CD4-positive, alpha-beta memory T cell (primary cell): ENCODE measurements at regions not wholly inside any gene's neighbourhood (a gene's known extent, or its start where the extent isn't known, plus 50 kb on each side); places are given as distances from the start of the nearest gene placed in this dataset.

Source experiments
- CTCF ChIA-PET: fragments of 350-600 bp; sonication (Branson Sonifier 250); formaldehyde crosslinking; loops from one replicate; lab custom pipeline; 2021; ENCODE audit warnings: inconsistent platforms; ENCODE audit not compliant: partially characterized antibody; lab: Charles Lee
- POLR2A ChIA-PET: fragments of 350-600 bp; sonication (Branson Sonifier 250); formaldehyde crosslinking; loops from one replicate; lab custom pipeline; 2021; ENCODE audit not compliant: partially characterized antibody; lab: Charles Lee
- DNase-seq, 5 donors: peaks; one replicate each; pipeline versions ENCODE4 v3.0.0 to v3.0.0-alpha.2; 2020 to 2022; ENCODE audit warnings: mixed read lengths in 1 of 5
- H3K27ac ChIP-seq: one replicate; pipeline ENCODE4 v1.7.0; 2013; ENCODE audit warnings: low read depth, low read length
- H3K27me3 ChIP-seq: 2 replicates; pipeline ENCODE4 v1.7.0; 2013; ENCODE audit warnings: mild to moderate bottlenecking, low read length, moderate library complexity; ENCODE audit not compliant: insufficient read depth
- H3K36me3 ChIP-seq: 2 replicates; pipeline ENCODE4 v1.7.0; 2013; ENCODE audit warnings: mild to moderate bottlenecking, low read length, moderate library complexity; ENCODE audit not compliant: insufficient read depth
- H3K4me1 ChIP-seq: 2 replicates; pipeline ENCODE4 v1.7.0; 2013; ENCODE audit warnings: mild to moderate bottlenecking, low read length, moderate library complexity; ENCODE audit not compliant: insufficient read depth
- H3K4me3 ChIP-seq, 2 donors: one replicate each; pipeline ENCODE4 v1.7.0; 2013; ENCODE audit warnings: low read length in 2 of 2, mild to moderate bottlenecking in 1 of 2
- H3K9me3 ChIP-seq, 2 donors: one replicate each; pipeline ENCODE4 v1.7.0; 2013; ENCODE audit warnings: low read length in 2 of 2, control low read depth in 1 of 2; ENCODE audit not compliant: control insufficient read depth in 1 of 2
- H3K27ac Mint-ChIP-seq, 7 donors: one replicate each; pipeline ENCODE4 v1.8.0; 2020 to 2021; ENCODE audit warnings: mixed read lengths in 7 of 7, mild to moderate bottlenecking in 6 of 7, inconsistent platforms in 3 of 7, moderate library complexity in 3 of 7
- H3K27me3 Mint-ChIP-seq, 2 donors: one replicate each; pipeline ENCODE4 v1.8.0; 2020 to 2021; ENCODE audit warnings: mixed read lengths in 2 of 2
- H3K36me3 Mint-ChIP-seq, 2 donors: one replicate each; pipeline ENCODE4 v1.8.0; 2020 to 2021; ENCODE audit warnings: mixed read lengths in 2 of 2, inconsistent platforms in 1 of 2, mild to moderate bottlenecking in 1 of 2
- H3K4me1 Mint-ChIP-seq, 4 donors: one replicate each; pipeline ENCODE4 v1.8.0; 2020 to 2021; ENCODE audit warnings: mixed read lengths in 4 of 4, mild to moderate bottlenecking in 1 of 4
- H3K4me3 Mint-ChIP-seq, 8 donors: one replicate each; pipeline ENCODE4 v1.8.0; 2020 to 2021; ENCODE audit warnings: mixed read lengths in 8 of 8, mild to moderate bottlenecking in 7 of 8, moderate library complexity in 6 of 8, inconsistent platforms in 3 of 8
- H3K9me3 Mint-ChIP-seq, 8 donors: one replicate each; pipeline ENCODE4 v1.8.0; 2020 to 2021; ENCODE audit warnings: mixed read lengths in 8 of 8, mild to moderate bottlenecking in 5 of 8, inconsistent platforms in 3 of 8, moderate library complexity in 1 of 8
- intact Hi-C: fragments of 100-400 bp; cut with micrococcal nuclease; formaldehyde crosslinking; loops from one replicate; pipeline ENCODE4 v1.15.1; 2023

- Histone ChIP-seq H3K4me3 (no peak overlapping the region), H3K9me3 (no peaks in the 10 kb centered on the region), H3K27ac (no peak overlapping the region), H3K36me3 (no peaks in the 10 kb centered on the region), H3K4me1 (peaks cover 65% of the 10 kb centered on the region), H3K27me3 (no peaks in the 10 kb centered on the region)
- ChIA-PET CTCF (interaction anchor here (1.3 to 1.8 kb wide), 4 partner anchors 31 to 305 kb away, joined by 3 to 7 read pairs (median 5); no protein-coding TSS in a partner anchor), POLR2A (interaction anchor here (0.9 to 5.0 kb wide), 9 partner anchors 12 to 190 kb away, joined by 3 to 38 read pairs (median 6); partner anchors contain the start of gene TAB2)
- no peak for DNase-seq
- Mint-ChIP-seq H3K27me3 (no peaks in the 10 kb centered on the region), H3K4me1 (peaks cover 45 to 83% (median 67%) of the 10 kb centered on the region in 4 donors), H3K27ac (peak overlapping the region; percentile 85 to 94 (median 93)), H3K4me3 (peak overlapping the region in 4 of 8 donors; percentile 0 to 21 (median 6)), H3K9me3 (peaks cover 0 to 5% (median under 1%) of the 10 kb centered on the region in 8 donors), H3K36me3 (peaks cover 4 to 35% of the 10 kb centered on the region in 2 donors)
- intact Hi-C loops: no loop called here
Observed at GRCh38 chr6:149127212-149127611, 190.3 kb upstream of the TAB2 start.

GRCh38 chr6:149128489-149129145 is 188.9 kb upstream of the TAB2 start:
- H3K9me3 ChIP-seq: no peaks in the 10 kb centered on the region
- peak overlapping the region; percentile 10 to 74 (median 31) for H3K4me3 Mint-ChIP-seq
- H3K4me1 Mint-ChIP-seq: peaks cover 45 to 87% (median 69%) of the 10 kb centered on the region in 4 donors
- peak overlapping the region; percentile 42 for H3K27ac ChIP-seq
- H3K27me3 Mint-ChIP-seq: no peaks in the 10 kb centered on the region
- peaks cover 0 to 4% (median 0%) of the 10 kb centered on the region in 8 donors for H3K9me3 Mint-ChIP-seq
- peak overlapping the region; percentile 85 to 94 (median 93) for H3K27ac Mint-ChIP-seq
- peak; percentile 26 to 47 (median 30) for DNase-seq
- no peaks in the 10 kb centered on the region for H3K27me3 ChIP-seq
- H3K36me3 ChIP-seq: no peaks in the 10 kb centered on the region
- ChIA-PET POLR2A (interaction anchor here (0.5 to 5.0 kb wide), 18 partner anchors 11 to 238 kb away, joined by 3 to 38 read pairs (median 4); partner anchors contain the start of gene TAB2), CTCF (interaction anchor here (0.6 to 2.0 kb wide), 12 partner anchors 8 to 389 kb away, joined by 3 to 7 read pairs (median 4); partner anchors contain the start of gene TAB2)
- intact Hi-C loops: no loop called here
- H3K4me1 ChIP-seq: peaks cover 72% of the 10 kb centered on the region
- H3K4me3 ChIP-seq: no peak overlapping the region
- H3K36me3 Mint-ChIP-seq: peaks cover 6 to 29% of the 10 kb centered on the region in 2 donors

GRCh38 chr6:149129371-149130077 is 188.0 kb upstream of the TAB2 start:
- no peaks in the 10 kb centered on the region for H3K36me3 ChIP-seq
- no peaks in the 10 kb centered on the region for H3K9me3 ChIP-seq
- H3K4me1 ChIP-seq: peaks cover 76% of the 10 kb centered on the region
- Mint-ChIP-seq H3K4me3 (peak overlapping the region in 4 of 8 donors; percentile 0 to 74 (median 16)), H3K27ac (peak overlapping the region; percentile 85 to 94 (median 93)), H3K27me3 (no peaks in the 10 kb centered on the region), H3K36me3 (peaks cover 6 to 20% of the 10 kb centered on the region in 2 donors), H3K9me3 (peaks cover 0 to 4% (median 0%) of the 10 kb centered on the region in 8 donors), H3K4me1 (peaks cover 45 to 77% (median 64%) of the 10 kb centered on the region in 4 donors)
- ChIA-PET CTCF (interaction anchor here (1.1 to 2.0 kb wide), 4 partner anchors 10 to 388 kb away, joined by 3 to 7 read pairs (median 4); no protein-coding TSS in a partner anchor), POLR2A (interaction anchor here (0.8 to 5.0 kb wide), 7 partner anchors 10 to 206 kb away, joined by 3 to 38 read pairs (median 9); partner anchors contain the start of gene TAB2)
- H3K27ac ChIP-seq: no peak overlapping the region
- H3K4me3 ChIP-seq: no peak overlapping the region
- no peak for DNase-seq
- no peaks in the 10 kb centered on the region for H3K27me3 ChIP-seq
- intact Hi-C loops: no loop called here

- ChIA-PET POLR2A (interaction anchor here (0.6 to 5.0 kb wide), 5 partner anchors 9 to 192 kb away, joined by 3 to 38 read pairs (median 16); no protein-coding TSS in a partner anchor), CTCF (interaction anchor here (1.0 to 1.8 kb wide), 3 partner anchors 10 to 302 kb away, joined by 3 to 7 read pairs (median 6); no protein-coding TSS in a partner anchor)
- intact Hi-C loops: no loop called here
- peaks cover 42 to 75% (median 63%) of the 10 kb centered on the region in 4 donors for H3K4me1 Mint-ChIP-seq
- peaks cover 0 to 2% (median 0%) of the 10 kb centered on the region in 8 donors for H3K9me3 Mint-ChIP-seq
- no peak overlapping the region for H3K4me3 ChIP-seq
- DNase-seq: no peak
- peaks cover 6 to 17% of the 10 kb centered on the region in 2 donors for H3K36me3 Mint-ChIP-seq
- H3K27ac ChIP-seq: no peak overlapping the region
- no peaks in the 10 kb centered on the region for H3K27me3 ChIP-seq
- peak overlapping the region in 2 of 8 donors; percentile 7 to 23 for H3K4me3 Mint-ChIP-seq
- H3K9me3 ChIP-seq: no peaks in the 10 kb centered on the region
- H3K27ac Mint-ChIP-seq: peak overlapping the region in 6 of 7 donors; percentile 24 to 94 (median 61)
- H3K36me3 ChIP-seq: no peaks in the 10 kb centered on the region
- H3K4me1 ChIP-seq: peaks cover 82% of the 10 kb centered on the region
- no peaks in the 10 kb centered on the region for H3K27me3 Mint-ChIP-seq
Observed at GRCh38 chr6:149130090-149130489, 187.4 kb upstream of the TAB2 start.

- no peaks in the 10 kb centered on the region for H3K27me3 Mint-ChIP-seq
- POLR2A ChIA-PET: interaction anchor here (0.6 to 5.0 kb wide), 4 partner anchors 9 to 36 kb away, joined by 3 to 38 read pairs (median 10); no protein-coding TSS in a partner anchor
- Histone ChIP-seq H3K4me3 (no peak overlapping the region), H3K4me1 (peaks cover 86% of the 10 kb centered on the region), H3K27me3 (no peaks in the 10 kb centered on the region), H3K27ac (no peak overlapping the region), H3K36me3 (no peaks in the 10 kb centered on the region), H3K9me3 (no peaks in the 10 kb centered on the region)
- intact Hi-C loops: no loop called here
- peaks cover 42 to 73% (median 62%) of the 10 kb centered on the region in 4 donors for H3K4me1 Mint-ChIP-seq
- DNase-seq: no peak
- CTCF ChIA-PET: interaction anchor here (1.0 to 1.8 kb wide), 4 partner anchors 9 to 301 kb away, joined by 3 to 7 read pairs (median 6); no protein-coding TSS in a partner anchor
- peak overlapping the region in 5 of 7 donors; percentile 32 to 89 (median 71) for H3K27ac Mint-ChIP-seq
- H3K36me3 Mint-ChIP-seq: peaks cover 6 to 17% of the 10 kb centered on the region in 2 donors
- peaks cover 0 to 2% (median 0%) of the 10 kb centered on the region in 8 donors for H3K9me3 Mint-ChIP-seq
- H3K4me3 Mint-ChIP-seq: peak overlapping the region in 1 of 8 donors; percentile 22
Observed at GRCh38 chr6:149130508-149130907, 187.0 kb upstream of the TAB2 start.

- H3K27ac Mint-ChIP-seq: peak overlapping the region; percentile 6 to 88 (median 71)
- intact Hi-C loops: no loop called here
- H3K36me3 Mint-ChIP-seq: peaks cover 4 to 17% of the 10 kb centered on the region in 2 donors
- Histone ChIP-seq H3K4me3 (no peak overlapping the region), H3K27me3 (no peaks in the 10 kb centered on the region), H3K9me3 (no peaks in the 10 kb centered on the region), H3K27ac (no peak overlapping the region), H3K4me1 (peaks cover 83% of the 10 kb centered on the region), H3K36me3 (no peaks in the 10 kb centered on the region)
- DNase-seq: no peak
- no peaks in the 10 kb centered on the region for H3K27me3 Mint-ChIP-seq
- H3K4me1 Mint-ChIP-seq: peaks cover 39 to 65% (median 56%) of the 10 kb centered on the region in 4 donors
- H3K4me3 Mint-ChIP-seq: peak overlapping the region in 4 of 8 donors; percentile 2 to 62 (median 30)
- CTCF ChIA-PET: interaction anchor here (1.3 to 1.8 kb wide), 3 partner anchors 8 to 16 kb away, joined by 5 to 7 read pairs (median 7); no protein-coding TSS in a partner anchor
- POLR2A ChIA-PET: interaction anchor here (0.7 to 5.0 kb wide), 5 partner anchors 7 to 211 kb away, joined by 3 to 38 read pairs (median 5); no protein-coding TSS in a partner anchor
- peaks cover 0 to 2% (median 0%) of the 10 kb centered on the region in 8 donors for H3K9me3 Mint-ChIP-seq
Observed at GRCh38 chr6:149131891-149132290, 185.6 kb upstream of the TAB2 start.
